HL-60 (cell line): ENCODE measurements at regions not wholly inside any gene's neighbourhood (a gene's known extent, or its start where the extent isn't known, plus 50 kb on each side); places are given as distances from the start of the nearest gene placed in this dataset.

ENCODE experiments used
- DNase-seq, 2 experiments: peaks; one replicate each; pipeline ENCODE4 v3.0.0-alpha.2; 2010 to 2020; ENCODE audit warnings: low read depth in 1 of 2, low spot score in 1 of 2
- H3K27ac ChIP-seq: fragments of 250-450 bp; sonication (Bioruptor Pico); replicated peaks from 2 replicates; pipeline ENCODE4 v1.5.1; 2020; ENCODE audit warnings: mild to moderate bottlenecking, moderate library complexity
- H3K27me3 ChIP-seq: fragments of 250-450 bp; sonication (Bioruptor Pico); 2 replicates; pipeline ENCODE4 v1.5.1; 2021; ENCODE audit warnings: mild to moderate bottlenecking, moderate library complexity; ENCODE audit not compliant: insufficient read depth, poor library complexity, severe bottlenecking
- H3K4me3 ChIP-seq: replicated peaks from 2 replicates; pipeline ENCODE4 v1.5.1; 2011; ENCODE audit warnings: mild to moderate bottlenecking, control low read depth, low read length; ENCODE audit not compliant: insufficient read depth
- GABPA ChIP-seq: IDR thresholded peaks from 2 replicates; pipeline ENCODE4 v1.6.1; 2012; ENCODE audit warnings: low read depth
- POLR2AphosphoS5 ChIP-seq: IDR thresholded peaks from 2 replicates; pipeline ENCODE4 v1.6.1; 2012; ENCODE audit warnings: low read depth
- SPI1 ChIP-seq: IDR thresholded peaks from 2 replicates; pipeline ENCODE4 v1.6.1; 2012; ENCODE audit warnings: low read depth, mild to moderate bottlenecking, borderline replicate concordance
- TF ChIP-seq, protein P1 (sequence below): IDR thresholded peaks from one replicate; pipeline ENCODE4 v1.5.1; 2011; ENCODE audit warnings: low read length, control low read depth, inconsistent platforms; ENCODE audit not compliant: insufficient read depth
- TF ChIP-seq, protein P2 (sequence below): IDR thresholded peaks from 2 replicates; pipeline ENCODE4 v1.6.1; 2012; ENCODE audit warnings: low read depth; ENCODE audit not compliant: insufficient replicate concordance

GRCh38 chr5:124643336-124643735, 103.1 kb downstream of the ZNF608 start:
- no peak overlapping the region for H3K4me3 ChIP-seq
- H3K27me3 ChIP-seq: no peaks in the 10 kb centered on the region
- DNase-seq: no peak
- TF ChIP-seq, protein P1, sequence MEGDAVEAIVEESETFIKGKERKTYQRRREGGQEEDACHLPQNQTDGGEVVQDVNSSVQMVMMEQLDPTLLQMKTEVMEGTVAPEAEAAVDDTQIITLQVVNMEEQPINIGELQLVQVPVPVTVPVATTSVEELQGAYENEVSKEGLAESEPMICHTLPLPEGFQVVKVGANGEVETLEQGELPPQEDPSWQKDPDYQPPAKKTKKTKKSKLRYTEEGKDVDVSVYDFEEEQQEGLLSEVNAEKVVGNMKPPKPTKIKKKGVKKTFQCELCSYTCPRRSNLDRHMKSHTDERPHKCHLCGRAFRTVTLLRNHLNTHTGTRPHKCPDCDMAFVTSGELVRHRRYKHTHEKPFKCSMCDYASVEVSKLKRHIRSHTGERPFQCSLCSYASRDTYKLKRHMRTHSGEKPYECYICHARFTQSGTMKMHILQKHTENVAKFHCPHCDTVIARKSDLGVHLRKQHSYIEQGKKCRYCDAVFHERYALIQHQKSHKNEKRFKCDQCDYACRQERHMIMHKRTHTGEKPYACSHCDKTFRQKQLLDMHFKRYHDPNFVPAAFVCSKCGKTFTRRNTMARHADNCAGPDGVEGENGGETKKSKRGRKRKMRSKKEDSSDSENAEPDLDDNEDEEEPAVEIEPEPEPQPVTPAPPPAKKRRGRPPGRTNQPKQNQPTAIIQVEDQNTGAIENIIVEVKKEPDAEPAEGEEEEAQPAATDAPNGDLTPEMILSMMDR: no peak
- no peak for TF ChIP-seq SPI1
- TF ChIP-seq, protein P2, sequence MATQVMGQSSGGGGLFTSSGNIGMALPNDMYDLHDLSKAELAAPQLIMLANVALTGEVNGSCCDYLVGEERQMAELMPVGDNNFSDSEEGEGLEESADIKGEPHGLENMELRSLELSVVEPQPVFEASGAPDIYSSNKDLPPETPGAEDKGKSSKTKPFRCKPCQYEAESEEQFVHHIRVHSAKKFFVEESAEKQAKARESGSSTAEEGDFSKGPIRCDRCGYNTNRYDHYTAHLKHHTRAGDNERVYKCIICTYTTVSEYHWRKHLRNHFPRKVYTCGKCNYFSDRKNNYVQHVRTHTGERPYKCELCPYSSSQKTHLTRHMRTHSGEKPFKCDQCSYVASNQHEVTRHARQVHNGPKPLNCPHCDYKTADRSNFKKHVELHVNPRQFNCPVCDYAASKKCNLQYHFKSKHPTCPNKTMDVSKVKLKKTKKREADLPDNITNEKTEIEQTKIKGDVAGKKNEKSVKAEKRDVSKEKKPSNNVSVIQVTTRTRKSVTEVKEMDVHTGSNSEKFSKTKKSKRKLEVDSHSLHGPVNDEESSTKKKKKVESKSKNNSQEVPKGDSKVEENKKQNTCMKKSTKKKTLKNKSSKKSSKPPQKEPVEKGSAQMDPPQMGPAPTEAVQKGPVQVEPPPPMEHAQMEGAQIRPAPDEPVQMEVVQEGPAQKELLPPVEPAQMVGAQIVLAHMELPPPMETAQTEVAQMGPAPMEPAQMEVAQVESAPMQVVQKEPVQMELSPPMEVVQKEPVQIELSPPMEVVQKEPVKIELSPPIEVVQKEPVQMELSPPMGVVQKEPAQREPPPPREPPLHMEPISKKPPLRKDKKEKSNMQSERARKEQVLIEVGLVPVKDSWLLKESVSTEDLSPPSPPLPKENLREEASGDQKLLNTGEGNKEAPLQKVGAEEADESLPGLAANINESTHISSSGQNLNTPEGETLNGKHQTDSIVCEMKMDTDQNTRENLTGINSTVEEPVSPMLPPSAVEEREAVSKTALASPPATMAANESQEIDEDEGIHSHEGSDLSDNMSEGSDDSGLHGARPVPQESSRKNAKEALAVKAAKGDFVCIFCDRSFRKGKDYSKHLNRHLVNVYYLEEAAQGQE: no peak
- no peak for TF ChIP-seq GABPA
- TF ChIP-seq POLR2AphosphoS5: no peak
- no peak overlapping the region for H3K27ac ChIP-seq

- no peak overlapping the region for H3K27ac ChIP-seq
- no peak for TF ChIP-seq GABPA
- no peak for TF ChIP-seq SPI1
- no peak for TF ChIP-seq POLR2AphosphoS5
- TF ChIP-seq, protein P1: no peak
- TF ChIP-seq, protein P2: no peak
- no peaks in the 10 kb centered on the region for H3K27me3 ChIP-seq
- no peak overlapping the region for H3K4me3 ChIP-seq
- DNase-seq: no peak
These were observed 104.3 kb downstream of the ZNF608 start for GRCh38 chr5:124642151-124642550.

DNA sequence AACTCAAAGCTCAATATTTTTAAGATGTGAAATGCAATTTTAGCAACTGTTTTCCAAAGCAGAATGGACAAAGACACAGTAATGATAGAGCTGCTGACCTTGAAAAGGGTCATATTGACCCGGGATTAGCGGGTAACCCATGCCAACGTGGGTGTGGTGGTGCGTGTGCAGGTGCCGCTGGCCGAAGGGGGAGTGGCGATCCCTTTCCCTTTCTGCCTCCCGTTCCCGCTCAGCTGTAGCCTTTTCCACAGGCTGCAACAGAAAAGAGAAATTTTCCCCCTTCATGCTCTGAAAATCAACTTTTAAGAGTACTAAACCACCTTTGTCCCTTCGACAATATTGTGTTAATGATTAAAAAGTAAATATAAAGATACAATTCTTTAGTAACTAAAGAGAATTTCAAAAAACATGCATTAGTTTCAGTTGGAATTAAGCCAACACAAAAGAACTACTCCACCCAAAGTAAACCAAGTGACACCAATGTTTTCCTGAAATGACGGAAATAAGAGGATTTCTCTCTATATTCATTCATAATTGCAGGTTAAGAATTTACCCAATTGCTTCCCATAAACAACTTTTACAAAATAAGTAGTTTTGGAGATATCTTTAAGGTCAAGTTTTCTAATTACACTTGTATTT, 105.2 kb downstream of the ZNF608 start:
- DNase-seq: no peak
- Histone ChIP-seq H3K27ac (no peak overlapping the region), H3K4me3 (no peak overlapping the region), H3K27me3 (no peaks in the 10 kb centered on the region)
- TF ChIP-seq, protein P2: no peak
- TF ChIP-seq GABPA: no peak
- TF ChIP-seq POLR2AphosphoS5: no peak
- TF ChIP-seq, protein P1: no peak
- no peak for TF ChIP-seq SPI1
